Stimulated activated CD4-positive, alpha-beta T cell treated with anti-CD3 and anti-CD28 coated beads, Interleukin-12 subunit alpha, Interleukin-12 subunit beta, amount 100 ng/mL, for 24 hours (primary cell): ENCODE measurements at regions not wholly inside any gene's neighbourhood (a gene's known extent, or its start where the extent isn't known, plus 50 kb on each side); places are given as distances from the start of the nearest gene placed in this dataset.

ENCODE experiments used
- DNase-seq, 2 experiments: peaks; one replicate each; pipeline ENCODE4 v3.0.0-alpha.2; 2020; ENCODE audit warnings: low read depth in 2 of 2

DNA sequence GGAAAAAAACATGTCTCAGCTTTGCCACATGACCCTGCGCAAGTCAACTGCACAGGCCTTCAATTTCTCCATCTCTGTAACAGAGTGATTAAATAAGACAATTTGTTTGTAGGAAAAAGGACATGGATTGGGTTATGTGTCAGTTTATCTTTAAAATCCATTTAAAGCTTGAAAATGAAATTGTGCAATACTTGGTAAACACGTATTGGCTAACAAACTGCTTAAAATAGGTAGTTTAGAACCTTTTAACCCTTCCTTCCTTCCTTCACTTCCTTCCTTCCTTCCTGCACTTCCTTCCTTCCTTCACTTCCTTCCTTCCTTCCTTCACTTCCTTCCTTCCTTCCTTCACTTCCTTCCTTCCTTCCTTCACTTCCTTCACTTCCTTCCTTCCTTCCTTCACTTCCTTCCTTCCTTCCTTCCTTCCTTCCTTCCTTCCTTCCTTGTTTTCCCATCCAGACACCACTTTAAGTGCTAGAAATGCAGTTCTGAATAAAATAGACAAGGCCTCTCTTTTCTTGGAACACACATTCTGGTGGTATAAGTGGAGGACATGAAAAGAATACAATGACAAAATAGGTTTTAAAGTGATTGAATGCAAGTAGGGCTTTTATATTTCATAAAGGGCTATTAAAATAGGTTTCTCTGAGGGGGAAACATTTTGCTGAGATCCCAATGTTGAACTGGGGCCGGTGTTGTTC lies 130.2 kb upstream of the TP63 start:
- DNase-seq, result no peak

DNA sequence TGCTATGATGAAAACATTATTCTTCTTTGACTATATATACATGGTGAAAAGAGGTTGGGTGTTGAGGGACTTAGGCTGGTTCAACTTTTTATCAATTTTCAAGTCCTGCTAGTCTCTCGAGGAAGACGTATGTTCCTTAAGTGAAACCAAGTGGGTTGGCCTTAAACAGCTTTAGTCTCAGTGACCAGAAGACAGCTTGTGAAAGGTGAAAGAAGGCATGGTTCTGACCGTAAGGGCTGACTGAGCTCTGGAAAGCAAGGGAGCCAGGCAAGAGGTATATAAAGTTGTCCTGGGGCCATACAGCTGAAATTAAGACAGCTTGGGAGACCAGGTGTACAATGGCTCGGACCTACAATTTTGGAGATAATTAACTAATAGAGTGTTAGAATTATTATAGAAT lies 128.9 kb upstream of the TP63 start:
- no peak for DNase-seq

DNA sequence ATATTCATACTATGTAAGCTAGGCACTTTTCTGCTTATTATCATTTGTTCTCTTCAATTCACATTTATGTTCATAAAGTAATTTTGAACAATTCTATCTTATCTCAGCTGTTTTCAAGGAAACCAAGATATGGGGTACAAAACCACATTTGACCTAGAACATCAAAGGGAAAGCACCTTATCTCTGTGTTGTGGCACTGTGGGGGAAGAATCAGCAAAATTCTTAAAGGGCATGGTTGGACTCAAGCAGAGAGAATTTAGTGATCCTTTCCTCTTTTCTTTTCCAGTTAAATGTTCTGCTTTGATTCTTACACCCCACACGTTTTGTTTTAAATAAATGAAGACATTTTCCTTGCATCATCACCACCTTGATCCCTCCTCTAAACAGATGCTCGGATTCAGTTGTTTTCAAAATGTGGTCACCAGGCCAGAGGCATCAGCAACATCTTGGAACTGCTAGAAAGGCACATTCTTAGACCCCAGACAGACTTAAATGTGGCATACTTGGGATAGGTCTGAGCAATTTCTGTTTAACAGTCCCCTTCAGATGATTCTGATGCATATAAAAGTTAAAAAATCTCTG lies 128.4 kb upstream of the TP63 start:
- DNase-seq, result no peak

DNA sequence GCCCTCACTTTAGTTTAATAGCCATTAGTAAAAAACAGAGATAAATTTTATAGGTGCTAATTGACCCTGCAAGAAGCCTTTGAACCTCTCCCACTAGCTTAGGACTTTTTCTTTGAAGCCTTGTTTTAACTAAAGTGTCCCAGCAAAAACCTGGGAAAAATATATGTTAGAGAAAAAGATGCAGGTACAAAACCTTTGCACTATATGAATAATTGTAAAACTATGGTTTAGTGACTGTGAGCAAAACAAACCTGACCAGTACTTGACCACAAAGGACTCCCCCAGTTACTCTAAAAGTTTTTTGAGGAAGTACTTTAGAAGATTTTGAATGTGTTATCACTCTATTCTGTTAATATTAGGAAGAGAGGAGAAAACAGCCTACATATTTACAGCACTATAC lies 123.3 kb upstream of the TP63 start:
- DNase-seq, result no peak

DNA sequence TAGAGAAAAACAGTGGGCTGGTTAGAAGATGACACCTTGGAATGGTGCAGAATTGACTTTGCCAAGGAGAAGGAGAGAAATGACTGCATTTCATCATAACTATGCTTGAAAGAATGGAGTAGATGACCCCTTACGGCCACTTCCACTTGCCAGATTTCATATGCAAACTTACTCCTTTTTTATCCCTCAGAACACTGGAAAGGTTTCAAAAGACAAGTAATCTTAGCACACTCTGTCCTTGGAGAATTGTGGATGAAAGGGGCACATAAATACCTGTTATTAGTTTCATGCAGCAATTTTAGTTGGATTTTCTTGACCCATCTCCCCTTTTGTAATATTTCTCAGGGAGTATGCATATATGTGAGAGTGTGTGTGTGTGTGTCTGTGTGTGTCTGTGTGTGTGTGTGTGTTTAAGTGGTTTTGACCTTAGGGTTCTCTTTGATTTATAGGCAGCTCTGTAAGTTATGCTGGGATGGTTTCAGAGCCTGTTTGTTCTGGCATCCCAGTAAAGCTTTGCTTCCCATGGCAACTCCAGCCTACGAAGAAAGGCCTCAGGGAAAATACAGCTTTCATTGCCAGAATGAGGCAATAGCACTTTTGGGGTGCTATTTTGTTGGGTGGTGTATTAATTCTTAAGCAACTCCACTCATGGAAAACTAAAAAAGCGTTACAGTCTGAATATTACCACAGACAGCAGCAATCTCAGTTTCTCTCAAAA lies 122.2 kb upstream of the TP63 start:
- no peak for DNase-seq

DNA sequence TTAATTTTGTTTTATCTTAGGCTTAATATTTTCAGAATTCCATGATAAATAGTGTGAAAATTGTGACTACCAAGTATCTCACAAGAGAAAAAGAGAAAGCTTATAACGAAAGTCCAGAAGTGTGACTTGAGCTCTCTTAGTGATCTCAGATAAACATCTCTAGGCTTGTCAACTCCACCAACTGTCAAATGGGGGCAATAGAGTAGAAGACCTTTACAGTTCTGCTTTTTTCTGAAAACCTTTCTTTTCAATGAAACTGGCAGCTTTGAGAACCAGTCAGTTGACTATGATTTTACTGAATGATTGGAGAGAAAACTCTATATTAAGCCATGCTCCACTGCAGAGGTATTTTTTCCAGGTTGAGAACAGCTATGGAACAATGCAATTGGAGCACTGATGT lies 119.2 kb upstream of the TP63 start:
- DNase-seq, result no peak

DNA sequence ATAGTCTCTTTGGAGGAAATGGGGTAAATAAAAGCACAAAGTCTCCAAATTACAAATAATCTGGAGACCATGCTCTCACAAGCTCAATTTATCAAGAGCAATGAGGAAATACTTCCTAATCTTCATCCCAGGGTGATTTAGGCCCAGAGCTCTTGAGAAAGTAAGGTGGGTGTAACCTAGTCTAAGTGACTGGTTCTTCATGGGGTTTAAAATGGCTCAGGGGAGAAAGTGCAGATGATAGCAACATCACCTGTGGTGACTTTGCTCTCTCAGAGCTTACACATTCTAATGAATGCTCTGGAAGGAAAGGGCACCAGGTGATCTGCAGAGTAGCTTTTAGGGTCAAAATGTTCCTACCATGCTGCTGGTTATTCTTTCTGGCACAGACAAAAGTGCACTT lies 118.4 kb upstream of the TP63 start:
- no peak for DNase-seq

DNA sequence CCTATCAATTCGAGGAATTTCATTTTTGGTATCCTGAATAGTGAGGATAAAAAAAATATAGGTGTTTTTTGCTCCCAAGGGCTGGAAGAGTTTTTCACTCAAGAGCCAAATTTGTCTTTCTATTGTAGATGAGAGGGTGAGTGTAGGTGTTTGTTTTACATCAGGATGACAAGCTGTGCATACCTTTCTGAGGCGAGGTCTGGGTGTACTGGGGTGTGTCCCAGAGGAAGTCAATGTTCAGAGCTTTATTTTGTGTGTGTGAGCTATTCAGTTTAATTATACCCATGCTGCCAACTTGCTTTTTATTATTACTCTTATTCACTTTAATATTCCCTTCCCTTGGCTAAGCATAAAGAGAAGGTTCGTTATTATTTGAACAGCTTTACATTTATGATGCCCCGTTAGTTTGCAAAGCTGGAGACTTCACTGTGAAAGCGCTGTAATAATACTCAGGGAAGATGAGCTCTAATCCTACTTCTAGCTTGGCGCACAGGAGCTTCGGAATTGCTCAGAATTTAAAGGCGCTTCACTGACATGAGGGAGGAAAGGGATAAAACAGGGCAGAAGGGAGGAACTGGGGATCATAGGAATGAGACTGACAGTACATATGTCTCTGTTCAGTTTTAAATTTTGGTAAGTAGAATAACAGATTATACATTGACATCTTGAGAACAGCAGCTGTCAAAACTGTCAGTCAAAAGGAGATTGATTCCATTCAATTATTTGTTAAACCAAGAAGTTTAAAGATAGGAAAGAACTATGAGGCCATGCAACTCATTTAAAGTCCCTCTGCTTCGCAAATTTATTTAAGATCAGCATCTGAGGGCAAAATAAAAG lies 117.7 kb upstream of the TP63 start:
- DNase-seq, result no peak

DNA sequence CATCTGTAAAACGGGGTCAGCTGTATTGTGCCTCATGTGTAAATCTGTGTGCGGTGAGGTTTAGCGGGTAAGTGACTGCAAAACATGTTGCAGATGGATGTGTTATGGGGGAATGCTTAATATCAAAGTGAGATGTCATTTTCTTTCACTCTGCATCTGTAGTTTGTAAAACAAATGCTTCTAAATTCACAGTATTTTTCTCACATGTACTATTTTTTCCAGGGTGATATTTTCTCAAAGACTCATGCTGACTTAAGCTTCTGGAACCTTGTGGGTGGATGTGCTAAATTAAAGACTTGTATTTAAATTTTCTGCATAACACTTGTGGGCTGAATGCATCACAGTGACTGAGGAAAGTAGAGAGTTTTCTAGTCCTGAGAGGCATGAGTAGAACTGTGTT lies 115.2 kb upstream of the TP63 start:
- DNase-seq, result no peak

DNA sequence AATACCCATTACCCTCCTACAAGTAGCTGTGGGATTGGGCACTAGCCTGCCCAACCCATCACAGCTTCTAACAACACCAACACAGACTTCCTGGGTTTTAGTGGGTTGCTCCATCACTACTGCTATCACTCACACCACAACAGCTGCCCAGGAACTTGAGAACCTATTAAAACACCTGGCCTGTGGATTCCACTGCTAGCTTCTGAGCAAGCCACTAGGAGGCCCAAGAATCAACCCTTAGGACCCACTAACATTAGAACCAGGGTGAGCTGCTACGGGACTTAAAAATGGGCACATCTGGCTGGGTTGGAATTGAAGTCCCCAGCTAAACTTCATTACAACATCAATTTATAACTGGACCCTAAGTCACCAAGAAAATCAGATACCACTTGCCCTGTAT lies 113.2 kb upstream of the TP63 start:
- no peak for DNase-seq

DNA sequence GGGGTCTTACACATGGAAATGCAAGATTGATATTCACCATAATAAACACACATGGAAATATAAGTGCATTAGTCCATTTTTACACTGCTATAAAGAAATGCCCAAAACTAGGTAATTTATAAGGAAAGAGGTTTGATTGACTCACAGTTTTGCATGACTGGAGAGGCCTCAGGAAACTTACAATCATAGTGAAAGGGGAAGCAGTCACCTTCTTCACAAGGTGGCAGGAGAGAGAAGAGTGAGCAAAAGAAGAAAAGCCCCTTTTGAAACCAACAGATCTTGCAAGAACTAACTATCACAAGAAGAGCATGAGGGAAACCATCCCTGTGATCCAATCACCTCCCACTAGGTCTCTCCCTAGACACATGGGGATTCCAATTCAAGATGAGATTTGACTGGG lies 111.7 kb upstream of the TP63 start:
- DNase-seq, result no peak

DNA sequence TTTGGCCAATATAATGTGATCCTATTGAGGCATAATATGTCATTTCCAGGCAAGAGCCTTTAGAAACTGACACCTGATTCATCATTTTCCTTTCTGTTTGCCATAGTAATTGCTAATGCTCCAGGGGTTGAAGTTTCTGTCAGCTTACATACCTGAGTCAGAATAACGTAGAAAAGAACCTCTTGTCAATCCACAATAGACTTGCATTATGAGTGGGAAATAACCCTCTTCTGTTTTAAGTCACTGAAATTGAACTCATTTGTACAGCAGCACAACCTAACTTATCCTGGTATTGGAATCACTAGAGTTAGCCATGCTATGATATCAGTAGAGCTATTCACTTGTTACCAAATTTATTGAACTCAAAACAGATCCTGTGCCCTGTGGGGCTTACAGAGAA lies 101.7 kb upstream of the TP63 start:
- no peak for DNase-seq

DNA sequence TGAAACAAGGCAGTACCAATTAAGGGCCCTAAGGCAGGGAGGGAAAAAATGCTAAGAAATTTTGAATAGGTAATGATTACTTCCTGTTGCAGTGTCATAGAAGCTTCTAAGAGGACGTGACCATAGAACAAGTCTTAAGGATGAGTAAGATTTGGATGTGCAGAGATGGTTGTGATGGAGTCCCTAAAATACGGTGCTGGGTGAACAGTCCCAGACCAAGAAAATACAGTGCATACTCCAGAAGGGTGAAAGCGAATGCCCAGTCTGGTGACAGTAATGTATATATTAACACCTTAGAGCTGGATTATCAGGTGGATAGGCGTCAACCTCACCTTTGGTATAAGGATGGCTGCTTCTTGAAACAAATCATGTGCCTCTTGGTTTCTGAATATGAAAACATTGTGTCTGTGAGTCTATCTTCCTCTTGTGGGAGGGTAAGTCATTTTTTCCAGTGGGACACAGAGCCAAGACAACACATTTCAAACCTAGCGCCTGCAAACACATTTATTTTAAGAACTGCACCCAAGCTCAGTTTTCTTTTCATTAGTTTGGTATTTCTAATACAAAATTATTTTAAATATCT lies 101.2 kb upstream of the TP63 start:
- no peak for DNase-seq

DNA sequence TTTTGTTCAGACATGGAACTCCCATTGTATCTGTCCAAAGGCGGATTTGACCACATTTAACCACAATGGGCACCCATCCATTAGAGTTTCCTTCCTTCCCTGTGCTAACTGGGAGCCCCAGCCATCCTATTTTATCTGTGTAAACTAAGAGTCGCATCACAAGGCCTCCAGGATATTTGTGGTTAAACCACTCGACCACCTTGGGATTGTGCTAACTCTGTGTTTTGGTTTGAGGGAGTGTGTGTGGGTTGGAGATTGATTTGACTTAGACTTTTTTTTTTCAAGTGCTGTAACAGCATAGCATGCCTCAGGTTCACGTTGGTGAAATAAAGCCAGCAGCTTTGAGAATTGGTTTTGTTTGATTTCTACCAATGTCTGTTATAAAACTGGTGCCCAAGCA lies 100.4 kb upstream of the TP63 start:
- peak in 1 of 2 experiments; percentile 15 for DNase-seq

DNA sequence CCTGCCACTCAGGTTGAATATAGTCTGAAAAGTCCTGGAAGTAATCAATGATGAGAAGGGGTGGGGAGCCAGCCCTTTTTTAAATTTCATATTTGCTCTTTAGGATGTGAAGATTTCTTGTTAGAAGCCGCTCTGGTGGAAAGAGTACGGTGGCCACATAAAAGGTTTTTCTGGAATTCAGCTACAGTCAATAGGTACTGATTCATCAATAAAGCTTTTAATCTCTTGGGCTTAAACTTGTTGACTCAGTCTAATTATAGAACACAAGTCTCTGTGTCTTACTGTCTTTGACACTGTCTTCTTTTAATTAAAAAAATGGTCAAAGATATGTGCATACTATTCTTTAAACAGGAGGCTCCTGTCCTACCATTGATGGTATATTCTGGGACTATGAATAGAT lies 99.9 kb upstream of the TP63 start:
- no peak for DNase-seq

DNA sequence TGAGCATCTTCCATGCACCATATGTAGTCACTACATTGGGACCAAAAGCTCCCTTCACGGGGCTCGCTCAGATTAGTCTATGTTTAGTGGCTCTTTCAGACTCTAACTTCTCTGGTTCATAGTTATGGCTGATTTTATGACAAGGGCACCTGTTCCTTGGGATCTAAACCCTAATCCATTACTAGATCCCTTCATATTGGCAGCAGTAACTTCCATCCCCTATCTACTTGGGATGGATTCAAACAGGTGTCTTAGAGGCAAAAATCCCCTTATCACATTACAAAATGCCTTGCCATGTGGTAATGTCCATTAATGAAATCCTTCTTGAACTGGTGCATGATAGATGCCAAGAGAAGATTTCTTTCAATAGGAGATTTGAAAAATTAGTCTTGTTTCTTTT lies 96.7 kb upstream of the TP63 start:
- no peak for DNase-seq

DNA sequence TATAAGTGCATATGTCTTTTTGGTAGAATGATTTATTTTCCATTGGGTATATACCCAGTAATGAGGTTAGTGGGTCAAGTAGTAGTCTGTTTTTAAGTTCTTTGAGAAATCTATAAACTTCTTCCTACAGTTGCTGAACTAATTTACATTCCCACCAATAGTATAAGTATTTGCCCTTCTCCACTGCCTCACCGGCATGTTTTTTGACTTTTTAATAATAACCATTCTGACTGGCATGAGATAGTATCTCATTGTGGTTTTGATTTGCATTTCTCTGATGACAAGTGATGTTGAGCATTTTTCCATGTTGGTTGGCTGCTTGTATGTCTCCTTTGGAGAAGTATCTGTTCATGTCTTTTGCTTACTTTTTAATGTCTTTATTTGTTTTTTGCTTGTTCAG lies 94.1 kb upstream of the TP63 start:
- DNase-seq, result no peak

DNA sequence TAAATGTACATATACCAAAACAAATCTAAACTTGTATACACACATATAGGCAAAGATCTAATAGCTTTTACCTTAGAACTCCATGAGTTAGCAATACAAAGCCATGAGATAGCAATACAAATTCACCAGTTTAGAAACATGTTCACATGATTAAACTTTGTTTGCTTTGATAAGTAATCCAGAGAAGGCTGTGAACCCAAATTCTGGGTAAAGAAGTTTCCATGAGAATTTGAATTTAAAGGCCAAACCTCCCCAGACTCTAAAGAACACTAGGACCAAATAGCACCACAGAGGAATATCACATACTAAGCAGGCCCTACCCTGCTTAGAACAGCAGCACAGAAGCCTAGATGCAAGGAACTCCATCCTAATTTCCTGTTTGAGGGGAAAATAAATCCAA lies 83.7 kb upstream of the TP63 start:
- no peak for DNase-seq

DNA sequence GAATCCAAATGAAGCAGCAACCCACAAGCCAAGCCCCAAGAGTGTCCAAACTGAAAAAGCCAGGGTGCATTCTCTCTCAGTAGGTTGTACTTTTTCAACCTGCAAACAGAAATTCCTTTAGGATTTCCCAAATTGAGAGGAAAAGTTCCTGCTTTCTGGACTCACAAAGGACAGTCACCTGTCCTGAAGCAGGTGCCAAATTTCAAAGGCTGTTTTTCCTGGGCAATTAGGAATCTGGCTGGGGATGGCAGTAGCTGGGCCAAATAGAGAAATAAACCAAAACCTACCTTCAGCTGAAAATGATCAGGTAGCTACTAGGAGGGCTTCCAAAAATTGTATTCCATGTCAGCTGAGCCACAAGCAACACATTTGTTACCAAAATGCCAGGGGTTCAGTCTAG lies 83.1 kb upstream of the TP63 start:
- DNase-seq, result no peak

DNA sequence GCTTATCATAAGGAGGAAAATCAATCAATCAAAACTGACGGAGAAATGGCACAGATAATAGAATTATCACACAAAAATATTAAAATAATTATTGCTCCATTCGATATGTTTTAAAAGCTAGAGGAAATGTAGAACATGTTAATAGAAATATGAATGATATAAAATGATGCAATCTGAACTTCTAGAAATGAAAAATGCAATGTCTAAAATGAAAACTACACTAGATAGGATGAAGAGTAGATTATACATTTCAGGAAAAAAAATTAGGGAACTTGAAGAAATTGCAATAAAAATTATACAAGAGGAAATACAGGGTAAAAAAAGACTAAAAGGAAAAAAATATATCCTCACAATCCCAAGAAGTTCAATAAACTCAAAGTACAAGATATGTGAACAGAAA lies 80.2 kb upstream of the TP63 start:
- DNase-seq, result no peak

DNA sequence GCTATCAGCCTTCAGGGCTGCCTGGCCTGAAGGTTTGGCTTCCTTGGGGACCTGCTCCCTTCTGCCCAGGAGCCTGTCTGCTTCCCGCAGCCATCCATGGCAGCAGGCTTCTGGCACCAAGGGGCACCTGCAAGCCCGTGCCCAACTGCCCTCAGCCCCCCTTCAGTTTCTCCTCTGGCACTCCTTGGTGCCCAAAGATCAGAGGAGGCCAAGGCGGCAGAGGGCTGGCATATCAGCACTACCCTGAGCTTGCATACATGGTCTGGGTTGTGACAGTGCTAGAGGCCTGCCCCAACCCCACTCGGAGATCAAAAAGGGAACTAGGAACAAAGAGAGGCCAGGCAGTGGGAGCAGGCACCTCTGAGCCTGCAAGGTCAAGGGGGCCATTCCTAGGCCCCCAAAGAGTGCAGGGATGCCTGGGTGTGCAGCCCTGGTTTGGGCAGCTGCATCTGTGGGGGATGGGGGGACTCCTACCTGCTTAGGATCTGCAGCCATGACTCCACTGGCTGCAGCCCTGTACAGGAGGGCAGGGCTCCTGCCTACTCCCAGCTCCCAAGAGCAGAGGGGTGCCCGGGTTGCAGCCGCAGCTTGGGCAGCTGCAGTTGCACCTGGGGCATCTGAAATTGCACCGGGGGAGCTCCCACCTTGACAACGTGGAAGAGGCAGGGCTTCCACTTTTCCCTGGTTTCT lies 76.2 kb upstream of the TP63 start:
- DNase-seq, result no peak

DNA sequence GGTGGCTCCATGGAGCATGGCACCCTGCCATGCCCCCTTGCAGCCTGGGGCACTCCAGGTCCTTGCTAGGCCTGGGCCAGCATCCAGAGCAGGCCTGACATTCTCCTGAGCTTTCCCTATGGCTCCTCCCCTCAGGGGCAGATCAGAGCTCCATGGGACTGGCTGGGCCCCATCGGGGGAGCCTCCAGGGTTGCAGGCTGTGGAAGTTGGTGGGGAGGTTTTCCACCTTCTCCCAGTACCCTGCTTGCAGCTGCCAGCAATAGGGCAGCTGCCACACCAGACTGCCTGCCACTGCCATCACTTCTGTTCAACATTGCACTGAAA lies 75.7 kb upstream of the TP63 start:
- no peak for DNase-seq
